SK-N-MC (cell line): ENCODE measurements at regions not wholly inside any gene's neighbourhood (a gene's known extent, or its start where the extent isn't known, plus 50 kb on each side); places are given as distances from the start of the nearest gene placed in this dataset.

Experiments used
- EZH2 ChIP-seq: fragments of 200-600 bp; sonication (generic); IDR thresholded peaks from one replicate; pipeline ENCODE4 v1.6.1; 2017; ENCODE audit warnings: antibody characterized with exemption
- POLR2AphosphoS5 ChIP-seq: IDR thresholded peaks from 2 replicates; pipeline ENCODE4 v1.6.1; 2012; ENCODE audit warnings: mild to moderate bottlenecking, low read depth, low read length, borderline replicate concordance

GRCh38 chr4:164368894-164369293 is 385.0 kb upstream of the SMIM31 start:
- TF ChIP-seq POLR2AphosphoS5 (no peak), EZH2 (no peak)
